ENCODE measurements at regions not wholly inside any gene's neighbourhood (a gene's known extent, or its start where the extent isn't known, plus 50 kb on each side); places are given as distances from the start of the nearest gene placed in this dataset.

- TF ChIP-seq CTCF (IDR thresholded peaks at IDR 0.05) (no peak), POLR2A (IDR thresholded peaks at IDR 0.05) (no peak), POLR2AphosphoS5 (IDR thresholded peaks at IDR 0.05) (no peak)
These were observed 86.6 kb downstream of the NOC3L start for GRCh38 chr10:94276140-94276539.
